ENCODE measurements at regions not wholly inside any gene's neighbourhood (a gene's known extent, or its start where the extent isn't known, plus 50 kb on each side); places are given as distances from the start of the nearest gene placed in this dataset.

- TF ChIP-seq, protein P1, sequence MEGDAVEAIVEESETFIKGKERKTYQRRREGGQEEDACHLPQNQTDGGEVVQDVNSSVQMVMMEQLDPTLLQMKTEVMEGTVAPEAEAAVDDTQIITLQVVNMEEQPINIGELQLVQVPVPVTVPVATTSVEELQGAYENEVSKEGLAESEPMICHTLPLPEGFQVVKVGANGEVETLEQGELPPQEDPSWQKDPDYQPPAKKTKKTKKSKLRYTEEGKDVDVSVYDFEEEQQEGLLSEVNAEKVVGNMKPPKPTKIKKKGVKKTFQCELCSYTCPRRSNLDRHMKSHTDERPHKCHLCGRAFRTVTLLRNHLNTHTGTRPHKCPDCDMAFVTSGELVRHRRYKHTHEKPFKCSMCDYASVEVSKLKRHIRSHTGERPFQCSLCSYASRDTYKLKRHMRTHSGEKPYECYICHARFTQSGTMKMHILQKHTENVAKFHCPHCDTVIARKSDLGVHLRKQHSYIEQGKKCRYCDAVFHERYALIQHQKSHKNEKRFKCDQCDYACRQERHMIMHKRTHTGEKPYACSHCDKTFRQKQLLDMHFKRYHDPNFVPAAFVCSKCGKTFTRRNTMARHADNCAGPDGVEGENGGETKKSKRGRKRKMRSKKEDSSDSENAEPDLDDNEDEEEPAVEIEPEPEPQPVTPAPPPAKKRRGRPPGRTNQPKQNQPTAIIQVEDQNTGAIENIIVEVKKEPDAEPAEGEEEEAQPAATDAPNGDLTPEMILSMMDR (IDR thresholded peaks at IDR 0.05), result no peak
- TF ChIP-seq POLR2A (IDR thresholded peaks at IDR 0.05), result no peak
- no peak for TF ChIP-seq POLR2AphosphoS5 (IDR thresholded peaks at IDR 0.05)
Observed at GRCh38 chr6:33949877-33950435, 146.2 kb upstream of the MLN start.
